D721Med (cell line): ENCODE measurements at regions not wholly inside any gene's neighbourhood (a gene's known extent, or its start where the extent isn't known, plus 50 kb on each side); places are given as distances from the start of the nearest gene placed in this dataset.

Experiments used
- DNase-seq: peaks from one replicate; pipeline ENCODE4 v3.0.0; 2011; ENCODE audit warnings: low spot score; ENCODE audit not compliant: insufficient read length
- FAIRE-seq: peaks from 2 replicates; lab custom pipeline; 2011; peaks lifted over from hg19 to GRCh38; lab: Jason Lieb, UNC
- TF ChIP-seq, protein P1 (sequence below): IDR thresholded peaks from 2 replicates; pipeline ENCODE4 v1.5.1; 2012; ENCODE audit warnings: mild to moderate bottlenecking, control low read depth; ENCODE audit not compliant: insufficient read depth; ENCODE audit errors: missing control alignments

DNA sequence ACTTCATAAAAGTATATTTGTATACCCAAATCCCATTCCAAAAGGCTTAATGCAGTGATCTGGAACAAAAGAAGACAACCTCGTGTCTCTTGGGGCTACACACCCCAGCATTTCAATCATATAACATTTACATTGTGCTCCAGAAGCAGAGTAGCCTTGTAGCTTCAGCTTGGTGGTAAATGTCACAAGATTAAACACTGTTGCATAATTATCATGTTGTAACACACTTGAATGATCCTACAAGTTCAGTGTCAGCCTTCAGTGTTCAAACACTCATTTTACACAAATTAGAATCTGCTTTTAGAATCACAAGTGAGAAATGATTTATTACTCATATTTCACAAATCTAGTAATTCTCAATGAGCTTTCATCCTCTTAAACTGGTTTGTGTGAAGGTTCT lies 122.6 kb downstream of the CNTN3 start:
- TF ChIP-seq, protein P1, sequence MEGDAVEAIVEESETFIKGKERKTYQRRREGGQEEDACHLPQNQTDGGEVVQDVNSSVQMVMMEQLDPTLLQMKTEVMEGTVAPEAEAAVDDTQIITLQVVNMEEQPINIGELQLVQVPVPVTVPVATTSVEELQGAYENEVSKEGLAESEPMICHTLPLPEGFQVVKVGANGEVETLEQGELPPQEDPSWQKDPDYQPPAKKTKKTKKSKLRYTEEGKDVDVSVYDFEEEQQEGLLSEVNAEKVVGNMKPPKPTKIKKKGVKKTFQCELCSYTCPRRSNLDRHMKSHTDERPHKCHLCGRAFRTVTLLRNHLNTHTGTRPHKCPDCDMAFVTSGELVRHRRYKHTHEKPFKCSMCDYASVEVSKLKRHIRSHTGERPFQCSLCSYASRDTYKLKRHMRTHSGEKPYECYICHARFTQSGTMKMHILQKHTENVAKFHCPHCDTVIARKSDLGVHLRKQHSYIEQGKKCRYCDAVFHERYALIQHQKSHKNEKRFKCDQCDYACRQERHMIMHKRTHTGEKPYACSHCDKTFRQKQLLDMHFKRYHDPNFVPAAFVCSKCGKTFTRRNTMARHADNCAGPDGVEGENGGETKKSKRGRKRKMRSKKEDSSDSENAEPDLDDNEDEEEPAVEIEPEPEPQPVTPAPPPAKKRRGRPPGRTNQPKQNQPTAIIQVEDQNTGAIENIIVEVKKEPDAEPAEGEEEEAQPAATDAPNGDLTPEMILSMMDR, result no peak
- FAIRE-seq (peak; percentile 85), DNase-seq (no peak)

DNA sequence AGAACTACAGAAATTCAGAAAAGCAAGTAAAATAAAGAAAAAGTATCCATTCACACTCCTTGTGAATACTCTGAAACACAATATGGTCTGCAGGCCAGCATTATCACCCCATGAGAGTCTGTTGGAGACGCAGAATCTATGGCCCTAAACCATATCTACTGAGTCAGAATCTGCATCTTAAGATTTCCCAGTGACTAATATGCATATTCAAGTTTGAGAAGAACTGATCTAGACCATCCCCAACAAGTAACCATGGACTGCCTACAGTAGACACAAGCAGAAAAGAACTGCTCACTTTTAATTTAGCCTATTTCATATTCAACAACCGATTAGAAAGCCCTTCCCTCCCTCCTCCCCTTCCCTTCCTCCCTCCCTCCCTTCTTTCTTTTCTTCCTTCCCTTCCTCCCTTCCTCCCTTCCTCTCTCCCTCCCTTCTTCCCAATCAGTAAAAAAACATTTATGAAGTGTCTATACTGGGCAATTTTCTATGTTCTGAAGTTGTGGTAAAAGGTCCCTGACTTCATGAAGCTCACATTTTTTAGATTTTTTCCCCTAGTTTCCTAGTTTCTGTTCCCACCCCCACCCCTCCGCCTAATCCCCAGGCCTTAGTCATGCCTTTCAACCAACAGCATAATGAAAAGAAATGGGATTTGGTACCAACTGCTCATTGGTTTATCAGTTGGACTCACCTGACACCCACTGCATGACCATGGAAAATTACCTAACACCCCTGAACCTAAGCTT lies 125.2 kb downstream of the CNTN3 start:
- DNase-seq (no peak), FAIRE-seq (no peak)
- TF ChIP-seq, protein P1, result no peak

DNA sequence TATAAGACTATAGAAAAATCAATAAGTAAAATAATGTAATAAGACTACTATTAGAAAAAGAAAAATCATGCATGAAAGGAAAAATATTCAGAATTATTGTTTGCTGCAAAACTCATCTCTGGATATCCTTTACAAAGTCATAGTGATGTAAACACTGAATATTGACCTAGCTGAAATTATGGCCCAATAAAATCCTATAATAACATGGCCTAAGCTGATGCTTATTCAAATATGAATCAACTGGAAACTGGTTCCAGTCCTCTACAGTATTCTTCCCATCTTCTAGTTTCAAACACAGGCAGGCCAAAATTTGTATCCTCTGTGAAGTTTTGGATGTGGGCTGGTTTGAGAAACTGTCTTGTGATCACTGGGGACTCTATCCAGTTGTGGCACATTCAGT lies 134.5 kb downstream of the CNTN3 start:
- TF ChIP-seq, protein P1, result no peak
- DNase-seq (no peak), FAIRE-seq (no peak)

DNA sequence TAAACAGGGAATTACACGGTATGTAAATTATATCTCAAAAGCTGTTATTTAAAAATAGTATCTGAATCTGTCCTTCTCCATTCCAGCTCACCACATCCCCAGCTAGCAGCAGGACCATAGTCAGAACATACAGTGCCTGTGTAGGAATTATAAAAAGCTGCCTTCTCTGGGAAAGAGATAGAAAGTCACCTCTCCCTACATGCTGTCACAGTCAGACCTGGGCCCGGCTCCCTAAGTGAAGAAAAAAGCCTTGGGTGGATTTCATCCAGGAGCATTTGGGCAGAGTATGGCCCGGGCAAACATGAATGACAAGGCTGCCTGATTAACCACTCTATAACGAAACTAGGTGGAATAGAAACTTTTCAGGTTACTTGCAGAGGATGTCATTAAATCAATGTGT lies 144.1 kb downstream of the CNTN3 start:
- FAIRE-seq (no peak), DNase-seq (no peak)
- TF ChIP-seq, protein P1, result no peak

- no peak for DNase-seq
- no peak for FAIRE-seq
- TF ChIP-seq, protein P1, result no peak
Observed at GRCh38 chr3:74469713-74470112, 144.7 kb downstream of the CNTN3 start.

- TF ChIP-seq, protein P1, result no peak
- DNase-seq (no peak), FAIRE-seq (peak; percentile 55)
Observed at GRCh38 chr3:74469151-74469550, 145.3 kb downstream of the CNTN3 start.

GRCh38 chr3:74465715-74466410 lies 148.6 kb downstream of the CNTN3 start:
- TF ChIP-seq, protein P1, result no peak
- no peak for FAIRE-seq

More at GRCh38 chr3:74465715-74466410, 148.6 kb downstream of the CNTN3 start:
- DNase-seq, result no peak
